ENCODE measurements at regions not wholly inside any gene's neighbourhood (a gene's known extent, or its start where the extent isn't known, plus 50 kb on each side); places are given as distances from the start of the nearest gene placed in this dataset.

- TF ChIP-seq EZH2 (IDR thresholded peaks at IDR 0.05; ENCODE audit: borderline replicate concordance, low read length) = no peak
- TF ChIP-seq, protein P1, sequence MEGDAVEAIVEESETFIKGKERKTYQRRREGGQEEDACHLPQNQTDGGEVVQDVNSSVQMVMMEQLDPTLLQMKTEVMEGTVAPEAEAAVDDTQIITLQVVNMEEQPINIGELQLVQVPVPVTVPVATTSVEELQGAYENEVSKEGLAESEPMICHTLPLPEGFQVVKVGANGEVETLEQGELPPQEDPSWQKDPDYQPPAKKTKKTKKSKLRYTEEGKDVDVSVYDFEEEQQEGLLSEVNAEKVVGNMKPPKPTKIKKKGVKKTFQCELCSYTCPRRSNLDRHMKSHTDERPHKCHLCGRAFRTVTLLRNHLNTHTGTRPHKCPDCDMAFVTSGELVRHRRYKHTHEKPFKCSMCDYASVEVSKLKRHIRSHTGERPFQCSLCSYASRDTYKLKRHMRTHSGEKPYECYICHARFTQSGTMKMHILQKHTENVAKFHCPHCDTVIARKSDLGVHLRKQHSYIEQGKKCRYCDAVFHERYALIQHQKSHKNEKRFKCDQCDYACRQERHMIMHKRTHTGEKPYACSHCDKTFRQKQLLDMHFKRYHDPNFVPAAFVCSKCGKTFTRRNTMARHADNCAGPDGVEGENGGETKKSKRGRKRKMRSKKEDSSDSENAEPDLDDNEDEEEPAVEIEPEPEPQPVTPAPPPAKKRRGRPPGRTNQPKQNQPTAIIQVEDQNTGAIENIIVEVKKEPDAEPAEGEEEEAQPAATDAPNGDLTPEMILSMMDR (conservative IDR thresholded peaks at IDR 0.05 in 1 of 2, IDR thresholded peaks at IDR 0.05 in 1 of 2; ENCODE audit: extremely low read depth in 1 of 2, insufficient read depth in 1 of 2, low read depth in 1 of 2, low read length in 2 of 2) = no peak
These were observed 322.9 kb upstream of the ZC3H12C start for GRCh38 chr11:109770323-109770722.
